22Rv1 (cell line): ENCODE measurements at regions not wholly inside any gene's neighbourhood (a gene's known extent, or its start where the extent isn't known, plus 50 kb on each side); places are given as distances from the start of the nearest gene placed in this dataset.

Experiments used
- ZFX ChIP-seq: fragments of 450-650 bp; IDR thresholded peaks from 2 replicates; pipeline ENCODE4 v1.6.1; 2017; ENCODE audit warnings: antibody characterized with exemption, borderline replicate concordance
- TF ChIP-seq, protein P1 (sequence below): fragments of 450-650 bp; IDR thresholded peaks from 2 replicates; pipeline ENCODE4 v1.5.1; 2017; ENCODE audit warnings: mild to moderate bottlenecking

DNA sequence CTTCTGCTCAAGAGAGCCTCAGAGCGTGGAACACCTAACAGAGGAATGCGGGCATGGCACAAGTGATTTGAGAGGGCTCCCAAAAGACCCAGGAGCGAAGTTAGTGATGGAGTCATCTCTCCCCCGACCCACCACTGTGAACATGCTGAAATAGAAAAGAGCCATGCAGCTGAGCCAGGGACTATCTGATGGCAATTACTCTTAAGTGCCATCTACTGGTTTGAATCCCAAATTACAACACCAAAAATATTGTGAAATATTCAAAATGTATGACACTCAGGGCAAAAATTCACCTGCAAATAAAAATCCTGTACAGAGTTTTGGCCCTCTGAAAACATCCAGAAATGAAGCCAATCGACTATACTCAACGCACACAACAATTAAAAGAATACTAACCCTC lies 2038.9 kb upstream of the ADGRL3 start:
- no peak for TF ChIP-seq ZFX
- TF ChIP-seq, protein P1, sequence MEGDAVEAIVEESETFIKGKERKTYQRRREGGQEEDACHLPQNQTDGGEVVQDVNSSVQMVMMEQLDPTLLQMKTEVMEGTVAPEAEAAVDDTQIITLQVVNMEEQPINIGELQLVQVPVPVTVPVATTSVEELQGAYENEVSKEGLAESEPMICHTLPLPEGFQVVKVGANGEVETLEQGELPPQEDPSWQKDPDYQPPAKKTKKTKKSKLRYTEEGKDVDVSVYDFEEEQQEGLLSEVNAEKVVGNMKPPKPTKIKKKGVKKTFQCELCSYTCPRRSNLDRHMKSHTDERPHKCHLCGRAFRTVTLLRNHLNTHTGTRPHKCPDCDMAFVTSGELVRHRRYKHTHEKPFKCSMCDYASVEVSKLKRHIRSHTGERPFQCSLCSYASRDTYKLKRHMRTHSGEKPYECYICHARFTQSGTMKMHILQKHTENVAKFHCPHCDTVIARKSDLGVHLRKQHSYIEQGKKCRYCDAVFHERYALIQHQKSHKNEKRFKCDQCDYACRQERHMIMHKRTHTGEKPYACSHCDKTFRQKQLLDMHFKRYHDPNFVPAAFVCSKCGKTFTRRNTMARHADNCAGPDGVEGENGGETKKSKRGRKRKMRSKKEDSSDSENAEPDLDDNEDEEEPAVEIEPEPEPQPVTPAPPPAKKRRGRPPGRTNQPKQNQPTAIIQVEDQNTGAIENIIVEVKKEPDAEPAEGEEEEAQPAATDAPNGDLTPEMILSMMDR, result no peak
